MM.1S (cell line): ENCODE measurements at regions not wholly inside any gene's neighbourhood (a gene's known extent, or its start where the extent isn't known, plus 50 kb on each side); places are given as distances from the start of the nearest gene placed in this dataset.

Source experiments
- DNase-seq: peaks from one replicate; pipeline ENCODE4 v3.0.0-alpha.2; 2015
- H2AFZ ChIP-seq: fragments of 300-600 bp; sonication (generic); 2 replicates; pipeline ENCODE4 v1.6.0; 2016; ENCODE audit warnings: antibody characterized with exemption, low read length
- H3F3A ChIP-seq: fragments of 300-600 bp; sonication (generic); 2 replicates; pipeline ENCODE4 v1.6.1; 2016; ENCODE audit warnings: mild to moderate bottlenecking, antibody characterized with exemption, low read length, moderate library complexity, mixed read lengths; ENCODE audit not compliant: insufficient read depth
- H3K27ac ChIP-seq: fragments of 300-600 bp; sonication (generic); 2 replicates; pipeline ENCODE4 v1.5.1; 2016; ENCODE audit warnings: mild to moderate bottlenecking, low read length
- H3K27me3 ChIP-seq: fragments of 300-600 bp; sonication (generic); replicated peaks from 2 replicates; pipeline ENCODE4 v1.6.0; 2016; ENCODE audit warnings: low read length; ENCODE audit not compliant: insufficient read depth
- H3K36me3 ChIP-seq: fragments of 300-600 bp; sonication (generic); replicated peaks from 2 replicates; pipeline ENCODE4 v1.6.1; 2016; ENCODE audit warnings: mild to moderate bottlenecking, low read length, mixed read lengths; ENCODE audit not compliant: insufficient read depth
- H3K4me1 ChIP-seq: fragments of 300-600 bp; sonication (generic); 2 replicates; pipeline ENCODE4 v1.6.1; 2016; ENCODE audit warnings: low read length, mixed read lengths
- H3K4me2 ChIP-seq: fragments of 300-600 bp; sonication (generic); 2 replicates; pipeline ENCODE4 v1.6.0; 2016; ENCODE audit warnings: low read depth, low read length
- H3K4me3 ChIP-seq: fragments of 300-600 bp; sonication (generic); 2 replicates; pipeline ENCODE4 v1.5.1; 2016; ENCODE audit warnings: low read length, mixed read lengths
- H3K79me2 ChIP-seq: fragments of 300-600 bp; sonication (generic); 2 replicates; pipeline ENCODE4 v1.6.1; 2016; ENCODE audit warnings: mixed run types, low read length, mixed read lengths
- H3K9ac ChIP-seq: fragments of 300-600 bp; sonication (generic); 2 replicates; pipeline ENCODE4 v1.6.1; 2016; ENCODE audit warnings: low read length, mixed read lengths
- H3K9me2 ChIP-seq: fragments of 300-600 bp; sonication (generic); replicated peaks from 2 replicates; pipeline ENCODE4 v1.6.1; 2016; ENCODE audit warnings: mild to moderate bottlenecking, low read length, mixed read lengths; ENCODE audit not compliant: insufficient read depth
- H3K9me3 ChIP-seq: fragments of 300-600 bp; sonication (generic); replicated peaks from 2 replicates; pipeline ENCODE4 v1.6.1; 2016; ENCODE audit warnings: mild to moderate bottlenecking, low read length, mixed read lengths; ENCODE audit not compliant: insufficient read depth
- H4K20me1 ChIP-seq: fragments of 300-600 bp; sonication (generic); 2 replicates; pipeline ENCODE4 v1.6.1; 2016; ENCODE audit warnings: mild to moderate bottlenecking, low read length, moderate library complexity, mixed read lengths; ENCODE audit not compliant: insufficient read depth
- EZH2 ChIP-seq: fragments of 300-600 bp; sonication (generic); optimal IDR thresholded peaks from 2 replicates; pipeline ENCODE3; 2017; ENCODE audit warnings: low read depth, mild to moderate bottlenecking, antibody characterized with exemption, low read length, mixed read lengths
- EZH2phosphoT487 ChIP-seq: fragments of 300-600 bp; sonication (generic); IDR thresholded peaks from 2 replicates; pipeline ENCODE4 v1.6.1; 2018; ENCODE audit warnings: antibody characterized with exemption, low read length
- TF ChIP-seq, protein P1 (sequence below): fragments of 300-600 bp; sonication (generic); IDR thresholded peaks from 2 replicates; pipeline ENCODE4 v1.5.1; 2016; ENCODE audit warnings: antibody characterized with exemption, low read length, mixed read lengths

DNA sequence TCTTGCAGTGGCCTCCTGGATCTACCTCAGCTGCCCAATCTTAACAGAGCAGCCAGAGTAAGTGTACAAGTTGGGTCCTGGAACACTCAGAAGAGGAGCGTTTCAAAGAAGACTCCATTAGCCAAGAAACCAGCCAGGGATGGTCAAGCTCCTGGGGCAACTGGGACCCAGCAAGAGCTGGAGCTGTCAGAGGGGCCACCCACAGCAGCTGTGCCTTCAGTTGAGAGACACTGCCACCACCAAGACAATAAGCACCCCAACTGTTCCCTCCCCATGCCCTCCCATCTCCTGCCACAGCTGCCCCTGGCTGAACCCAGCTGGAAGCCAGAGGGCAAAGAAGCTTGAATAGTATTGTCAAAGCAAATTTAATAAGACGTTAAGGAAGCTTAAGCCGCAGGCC lies 110.6 kb upstream of the TLE3 start:
- no peaks in the 10 kb centered on the region for H3K36me3 ChIP-seq
- no peak overlapping the region for H3K4me2 ChIP-seq
- no peaks in the 10 kb centered on the region for H3F3A ChIP-seq
- no peaks in the 10 kb centered on the region for H3K9me3 ChIP-seq
- H3K4me3 ChIP-seq: no peak overlapping the region
- no peak overlapping the region for H2AFZ ChIP-seq
- H4K20me1 ChIP-seq: no peaks in the 10 kb centered on the region
- H3K9ac ChIP-seq: no peak overlapping the region
- peaks cover 18% of the 10 kb centered on the region for H3K4me1 ChIP-seq
- no peak for TF ChIP-seq EZH2
- no peak for TF ChIP-seq EZH2phosphoT487
- TF ChIP-seq, protein P1, sequence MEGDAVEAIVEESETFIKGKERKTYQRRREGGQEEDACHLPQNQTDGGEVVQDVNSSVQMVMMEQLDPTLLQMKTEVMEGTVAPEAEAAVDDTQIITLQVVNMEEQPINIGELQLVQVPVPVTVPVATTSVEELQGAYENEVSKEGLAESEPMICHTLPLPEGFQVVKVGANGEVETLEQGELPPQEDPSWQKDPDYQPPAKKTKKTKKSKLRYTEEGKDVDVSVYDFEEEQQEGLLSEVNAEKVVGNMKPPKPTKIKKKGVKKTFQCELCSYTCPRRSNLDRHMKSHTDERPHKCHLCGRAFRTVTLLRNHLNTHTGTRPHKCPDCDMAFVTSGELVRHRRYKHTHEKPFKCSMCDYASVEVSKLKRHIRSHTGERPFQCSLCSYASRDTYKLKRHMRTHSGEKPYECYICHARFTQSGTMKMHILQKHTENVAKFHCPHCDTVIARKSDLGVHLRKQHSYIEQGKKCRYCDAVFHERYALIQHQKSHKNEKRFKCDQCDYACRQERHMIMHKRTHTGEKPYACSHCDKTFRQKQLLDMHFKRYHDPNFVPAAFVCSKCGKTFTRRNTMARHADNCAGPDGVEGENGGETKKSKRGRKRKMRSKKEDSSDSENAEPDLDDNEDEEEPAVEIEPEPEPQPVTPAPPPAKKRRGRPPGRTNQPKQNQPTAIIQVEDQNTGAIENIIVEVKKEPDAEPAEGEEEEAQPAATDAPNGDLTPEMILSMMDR: no peak
- no peaks in the 10 kb centered on the region for H3K27me3 ChIP-seq
- H3K9me2 ChIP-seq: no peaks in the 10 kb centered on the region
- DNase-seq: no peak
- H3K79me2 ChIP-seq: no peaks in the 10 kb centered on the region
- H3K27ac ChIP-seq: no peak overlapping the region

DNA sequence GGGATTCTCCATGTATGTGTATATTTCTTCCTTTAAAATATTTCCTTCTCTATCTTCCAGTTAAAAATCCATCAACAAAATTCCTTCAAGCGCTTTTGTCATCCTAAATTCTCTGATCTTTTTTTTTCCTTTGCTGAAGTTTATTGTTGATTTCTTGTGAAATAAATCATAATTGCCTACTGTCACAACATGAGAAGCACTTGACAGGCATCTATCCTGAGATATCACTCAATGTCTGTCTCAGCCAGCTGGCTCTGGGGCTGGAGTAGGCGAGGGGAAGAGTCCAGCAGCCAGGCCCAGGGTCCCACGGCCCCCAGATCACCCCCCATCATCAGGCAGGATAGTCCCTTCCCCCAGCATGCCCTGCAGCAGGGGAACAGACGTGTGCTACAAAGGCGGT lies 109.0 kb upstream of the TLE3 start:
- peaks cover 18% of the 10 kb centered on the region for H3K4me1 ChIP-seq
- no peak overlapping the region for H3K9ac ChIP-seq
- H2AFZ ChIP-seq: no peak overlapping the region
- no peaks in the 10 kb centered on the region for H3F3A ChIP-seq
- no peaks in the 10 kb centered on the region for H3K9me3 ChIP-seq
- H3K4me3 ChIP-seq: no peak overlapping the region
- H3K36me3 ChIP-seq: no peaks in the 10 kb centered on the region
- H3K79me2 ChIP-seq: no peaks in the 10 kb centered on the region
- no peaks in the 10 kb centered on the region for H3K27me3 ChIP-seq
- TF ChIP-seq, protein P1: no peak
- TF ChIP-seq EZH2phosphoT487: no peak
- no peak for TF ChIP-seq EZH2
- no peak overlapping the region for H3K27ac ChIP-seq
- DNase-seq: no peak
- H4K20me1 ChIP-seq: no peaks in the 10 kb centered on the region
- H3K4me2 ChIP-seq: no peak overlapping the region
- H3K9me2 ChIP-seq: no peaks in the 10 kb centered on the region

- H3K4me1 ChIP-seq: peaks cover 18% of the 10 kb centered on the region
- TF ChIP-seq, protein P1: no peak
- no peak for TF ChIP-seq EZH2
- TF ChIP-seq EZH2phosphoT487: no peak
- no peaks in the 10 kb centered on the region for H3K9me2 ChIP-seq
- no peaks in the 10 kb centered on the region for H3K36me3 ChIP-seq
- H2AFZ ChIP-seq: no peak overlapping the region
- no peaks in the 10 kb centered on the region for H3K9me3 ChIP-seq
- H4K20me1 ChIP-seq: no peaks in the 10 kb centered on the region
- H3K79me2 ChIP-seq: no peaks in the 10 kb centered on the region
- DNase-seq: no peak
- no peak overlapping the region for H3K4me2 ChIP-seq
- no peak overlapping the region for H3K27ac ChIP-seq
- no peak overlapping the region for H3K9ac ChIP-seq
- no peak overlapping the region for H3K4me3 ChIP-seq
- H3K27me3 ChIP-seq: no peaks in the 10 kb centered on the region
- H3F3A ChIP-seq: no peaks in the 10 kb centered on the region
These were observed 106.9 kb upstream of the TLE3 start for GRCh38 chr15:70204652-70205051.
